ENCODE measurements at regions not wholly inside any gene's neighbourhood (a gene's known extent, or its start where the extent isn't known, plus 50 kb on each side); places are given as distances from the start of the nearest gene placed in this dataset.
A peak's percentile ranks its signal among the peaks of the same experiment; 100 is the strongest.
"Not testable (repeated sequence)": the region's sequence is repeated elsewhere in the genome, so short reads cannot be mapped to it uniquely, and the experiment has no call there.

DNA sequence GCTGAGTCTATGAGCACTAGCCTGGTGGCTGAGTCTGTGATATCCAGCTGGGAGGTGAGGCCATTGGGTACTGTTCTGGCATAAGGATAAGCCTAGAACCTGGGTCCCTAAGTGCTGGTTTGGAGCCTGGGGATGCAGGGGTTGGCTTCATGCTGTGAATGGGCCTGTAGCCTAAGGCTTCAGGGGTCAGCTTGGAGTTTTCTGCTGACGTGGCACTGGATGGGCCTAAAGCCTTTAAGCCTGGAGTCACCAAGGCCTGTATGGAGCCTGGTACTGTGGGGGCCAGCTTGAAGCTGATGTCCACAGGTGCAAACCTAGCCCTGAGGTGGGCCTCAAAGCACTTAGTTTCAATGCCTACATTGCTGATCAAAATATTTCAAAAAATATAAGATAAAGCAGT is 979.6 kb upstream of the POU3F4 start:
- H3K4me3 ChIP-seq (ENCODE audit: low read length): no peak overlapping the region
- TF ChIP-seq, protein P1, sequence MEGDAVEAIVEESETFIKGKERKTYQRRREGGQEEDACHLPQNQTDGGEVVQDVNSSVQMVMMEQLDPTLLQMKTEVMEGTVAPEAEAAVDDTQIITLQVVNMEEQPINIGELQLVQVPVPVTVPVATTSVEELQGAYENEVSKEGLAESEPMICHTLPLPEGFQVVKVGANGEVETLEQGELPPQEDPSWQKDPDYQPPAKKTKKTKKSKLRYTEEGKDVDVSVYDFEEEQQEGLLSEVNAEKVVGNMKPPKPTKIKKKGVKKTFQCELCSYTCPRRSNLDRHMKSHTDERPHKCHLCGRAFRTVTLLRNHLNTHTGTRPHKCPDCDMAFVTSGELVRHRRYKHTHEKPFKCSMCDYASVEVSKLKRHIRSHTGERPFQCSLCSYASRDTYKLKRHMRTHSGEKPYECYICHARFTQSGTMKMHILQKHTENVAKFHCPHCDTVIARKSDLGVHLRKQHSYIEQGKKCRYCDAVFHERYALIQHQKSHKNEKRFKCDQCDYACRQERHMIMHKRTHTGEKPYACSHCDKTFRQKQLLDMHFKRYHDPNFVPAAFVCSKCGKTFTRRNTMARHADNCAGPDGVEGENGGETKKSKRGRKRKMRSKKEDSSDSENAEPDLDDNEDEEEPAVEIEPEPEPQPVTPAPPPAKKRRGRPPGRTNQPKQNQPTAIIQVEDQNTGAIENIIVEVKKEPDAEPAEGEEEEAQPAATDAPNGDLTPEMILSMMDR (IDR thresholded peaks at IDR 0.05; ENCODE audit: insufficient read depth, low read depth, low read length, missing control alignments): no peak
- no peak for DNase-seq (ENCODE audit: low read depth)

DNA sequence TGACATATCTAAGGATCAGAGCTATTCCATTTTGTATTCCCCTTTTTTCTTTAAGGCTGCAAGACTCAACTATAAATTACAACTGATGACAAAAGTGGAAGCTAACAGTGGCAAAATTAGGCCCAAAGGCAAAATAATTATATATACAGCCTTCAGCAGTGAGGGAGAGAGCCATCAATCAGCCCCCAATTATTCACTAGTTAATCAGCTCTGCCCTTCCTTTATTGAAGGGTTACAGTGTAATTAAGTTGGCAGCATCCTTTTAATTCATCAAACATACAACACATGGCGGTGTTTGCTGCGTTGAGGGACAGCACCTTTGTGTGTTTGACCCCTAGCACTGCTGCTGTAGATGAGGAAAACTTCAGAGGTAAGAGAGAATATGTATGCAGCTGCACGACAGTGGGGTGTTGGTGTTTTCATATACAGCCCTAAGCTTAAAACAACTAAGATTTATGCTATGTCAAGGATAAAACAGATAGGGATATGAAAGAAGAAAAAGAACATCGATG is 973.9 kb upstream of the POU3F4 start:
- TF ChIP-seq, protein P1 (IDR thresholded peaks at IDR 0.05; ENCODE audit: insufficient read depth, low read depth, low read length, missing control alignments): no peak
- no peak overlapping the region for H3K4me3 ChIP-seq (ENCODE audit: low read length)
- no peak for DNase-seq (ENCODE audit: low read depth)

GRCh38 chrX:82537205-82537604 is 970.9 kb upstream of the POU3F4 start:
- H3K4me3 ChIP-seq (ENCODE audit: low read length); DNase-seq (ENCODE audit: low read depth): not testable (repeated sequence)

DNA sequence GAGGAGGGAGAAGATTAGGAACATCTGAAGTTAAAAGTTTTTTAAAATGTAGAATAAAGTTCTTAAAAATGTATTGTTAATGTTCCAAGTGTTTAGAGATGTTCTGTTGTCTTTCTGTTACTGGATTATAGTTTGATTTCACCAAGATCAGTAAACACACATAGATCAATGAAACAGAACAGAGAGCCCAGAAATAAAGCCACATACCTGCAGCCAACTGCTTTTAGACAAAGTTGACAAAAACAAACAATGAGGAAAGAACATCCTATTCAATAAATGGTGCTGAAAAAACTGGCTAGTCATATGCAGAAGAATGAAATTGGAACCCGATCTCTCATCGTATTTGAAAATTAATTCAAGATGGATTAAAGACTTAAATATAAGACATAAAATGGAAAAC is 966.3 kb upstream of the POU3F4 start:
- TF ChIP-seq, protein P1 (IDR thresholded peaks at IDR 0.05; ENCODE audit: insufficient read depth, low read depth, low read length, missing control alignments): no peak
- DNase-seq (ENCODE audit: low read depth): no peak
- no peak overlapping the region for H3K4me3 ChIP-seq (ENCODE audit: low read length)

- H3K4me3 ChIP-seq (ENCODE audit: low read length); DNase-seq (ENCODE audit: low read depth): not testable (repeated sequence)
Measured at GRCh38 chrX:82552201-82552600, 955.9 kb upstream of the POU3F4 start.

- no peak for DNase-seq (ENCODE audit: low read depth)
- TF ChIP-seq, protein P1 (IDR thresholded peaks at IDR 0.05; ENCODE audit: insufficient read depth, low read depth, low read length, missing control alignments): no peak
- H3K4me3 ChIP-seq (ENCODE audit: low read length): no peak overlapping the region
Measured at GRCh38 chrX:82556588-82556987, 951.5 kb upstream of the POU3F4 start.

GRCh38 chrX:82585868-82586267 is 922.2 kb upstream of the POU3F4 start:
- DNase-seq (ENCODE audit: low read depth): no peak
- H3K4me3 ChIP-seq (ENCODE audit: low read length): no peak overlapping the region
- TF ChIP-seq, protein P1 (IDR thresholded peaks at IDR 0.05; ENCODE audit: insufficient read depth, low read depth, low read length, missing control alignments): no peak

GRCh38 chrX:82589410-82589809 is 918.7 kb upstream of the POU3F4 start:
- TF ChIP-seq, protein P1 (IDR thresholded peaks at IDR 0.05; ENCODE audit: insufficient read depth, low read depth, low read length, missing control alignments): no peak
- peak; percentile 68 for DNase-seq (ENCODE audit: low read depth)
- H3K4me3 ChIP-seq (ENCODE audit: low read length): no peak overlapping the region

All from epithelial cell of esophagus (primary cell).